ENCODE measurements at regions not wholly inside any gene's neighbourhood (a gene's known extent, or its start where the extent isn't known, plus 50 kb on each side); places are given as distances from the start of the nearest gene placed in this dataset.

DNA sequence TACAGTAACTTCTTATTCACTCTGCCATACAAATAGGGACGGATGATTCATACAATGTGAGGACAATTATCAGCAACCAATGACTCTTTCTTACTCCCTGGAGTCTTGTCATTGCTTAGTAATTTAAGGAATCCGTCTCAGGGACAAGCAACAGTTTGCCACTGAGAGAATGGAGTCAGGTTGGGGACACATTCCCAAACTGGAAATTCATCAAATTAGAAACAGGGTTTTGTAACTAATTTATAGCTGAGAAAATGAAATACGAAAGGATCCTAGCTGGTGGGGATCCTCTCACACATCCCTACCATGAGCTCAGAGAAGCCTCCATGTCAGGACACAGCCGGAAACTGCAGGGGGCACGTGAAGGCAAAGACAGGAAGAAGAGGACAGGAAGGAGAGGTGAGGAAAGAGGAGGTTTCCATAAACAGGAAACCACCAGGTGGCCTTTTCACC, 50.4 kb upstream of the KDR start:
- DNase-seq (ENCODE audit: low spot score): no peak

DNA sequence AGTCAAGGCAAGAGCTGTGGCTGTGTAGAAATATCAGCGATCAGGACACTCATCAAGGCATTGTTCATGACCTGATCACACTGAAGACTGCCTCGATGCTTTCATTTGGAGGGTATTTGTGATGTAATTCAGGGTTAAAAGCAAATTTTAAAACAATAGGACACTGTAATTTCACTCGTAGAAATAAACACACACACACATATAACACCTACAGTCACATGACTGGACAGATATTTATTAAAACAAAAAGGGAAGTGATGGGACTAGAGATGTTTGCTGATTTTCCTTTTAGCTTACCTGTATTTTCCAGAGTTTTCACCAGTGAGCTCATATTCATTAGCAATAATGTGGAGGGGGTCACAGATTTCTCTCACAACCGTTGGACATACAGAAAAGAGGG, 51.1 kb upstream of the KDR start:
- DNase-seq (ENCODE audit: low spot score): no peak

DNA sequence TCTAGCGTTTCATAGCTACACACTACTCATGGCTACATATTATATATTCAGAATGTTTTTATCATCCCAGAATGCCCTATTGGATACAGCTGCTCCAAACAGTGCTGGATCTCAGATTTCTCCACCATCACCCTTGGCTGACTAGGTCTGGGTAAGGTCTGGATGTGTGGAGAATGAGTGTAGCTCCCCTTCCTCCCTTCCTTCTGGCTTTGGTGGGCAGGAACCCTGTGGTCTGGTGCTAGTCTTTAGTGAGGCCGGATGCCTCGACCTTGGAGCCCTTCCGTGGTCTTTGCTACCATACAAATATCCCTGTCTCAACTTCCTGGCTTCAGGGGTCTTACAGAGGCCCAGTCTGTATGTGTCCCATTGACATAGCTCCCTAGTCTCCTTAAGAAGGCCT, 52.1 kb upstream of the KDR start:
- DNase-seq (ENCODE audit: low spot score): no peak

DNA sequence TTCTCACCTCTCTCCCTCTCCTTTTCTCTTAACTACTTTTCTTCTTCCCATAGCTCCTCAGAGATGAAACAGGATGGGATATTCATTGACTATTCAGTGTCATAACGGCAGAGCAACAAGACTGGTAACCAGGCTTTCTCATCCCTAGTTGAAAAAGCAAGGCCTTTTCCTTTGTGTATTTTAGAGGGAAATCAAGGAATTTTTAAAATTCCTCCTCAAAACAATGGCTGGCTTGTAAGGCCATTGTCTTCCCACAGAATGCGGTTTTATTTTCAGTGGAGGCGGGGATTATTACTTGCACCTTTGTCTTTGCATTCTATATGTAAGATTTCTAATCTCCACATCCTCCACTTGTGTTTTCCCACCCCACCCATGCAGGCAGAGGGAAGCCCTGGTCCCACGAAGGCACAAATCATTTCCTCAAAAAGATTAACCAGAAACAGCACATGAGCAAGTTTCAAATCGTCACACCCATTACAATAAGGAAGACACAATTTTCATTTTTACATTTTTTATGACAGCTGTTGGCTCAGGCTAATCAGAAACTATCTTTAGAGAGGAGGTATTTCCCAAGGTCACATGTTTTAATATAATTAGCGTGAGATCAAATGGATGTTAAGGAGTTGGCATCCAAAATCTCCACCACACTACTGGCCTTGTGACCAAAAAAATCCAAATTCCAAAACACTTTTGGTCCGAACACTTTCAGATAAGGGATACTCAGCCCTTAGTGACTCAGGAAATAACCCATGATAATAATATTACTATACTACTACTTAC, 53.0 kb upstream of the KDR start:
- DNase-seq (ENCODE audit: low spot score): no peak

DNA sequence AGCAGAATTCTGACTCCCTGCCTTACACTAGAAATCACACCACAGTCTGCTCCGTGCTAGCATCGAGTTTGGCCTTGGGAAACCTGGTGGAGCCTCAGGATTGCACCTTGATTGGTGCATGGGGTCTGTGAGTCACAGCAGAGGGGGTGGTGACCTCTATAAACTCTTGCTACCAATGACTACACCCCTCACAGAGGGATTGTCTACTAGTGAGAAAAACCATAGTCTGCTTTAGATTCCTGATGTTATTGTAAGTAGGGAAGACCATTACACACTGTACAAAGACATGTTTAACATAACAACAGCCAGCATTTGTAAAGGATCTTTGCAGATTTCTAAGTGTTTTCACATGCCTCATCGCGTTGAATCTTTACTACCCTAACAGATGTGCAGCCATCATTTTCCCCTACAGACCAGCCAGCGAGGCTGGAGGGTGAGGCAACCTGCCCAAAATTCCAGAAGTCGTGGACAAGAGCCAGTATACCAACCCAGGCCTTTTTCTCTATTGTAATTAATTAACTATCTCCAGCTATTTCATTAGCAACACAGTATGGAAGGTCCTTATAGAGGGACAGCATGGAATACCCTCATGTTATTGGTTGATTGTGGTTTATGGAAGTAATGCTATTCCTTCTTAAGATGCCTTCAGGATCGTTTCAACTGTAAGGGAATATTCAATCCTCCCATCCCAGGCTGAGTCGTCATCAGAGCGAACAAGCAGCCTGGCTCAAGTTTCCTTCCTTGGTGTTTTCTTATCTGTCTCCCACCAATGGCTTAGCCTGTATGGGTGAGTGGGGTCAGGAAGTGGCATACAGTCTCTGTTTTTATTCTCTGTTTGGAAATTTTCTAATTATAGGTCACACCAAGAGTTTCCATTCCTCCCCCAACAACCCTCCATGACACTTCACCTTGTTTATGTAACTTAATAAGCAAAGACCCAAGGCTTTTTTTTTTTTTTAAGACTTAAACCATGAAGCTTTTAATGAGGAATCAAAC, 55.9 kb upstream of the KDR start:
- DNase-seq (ENCODE audit: low spot score): peak; percentile 66

DNA sequence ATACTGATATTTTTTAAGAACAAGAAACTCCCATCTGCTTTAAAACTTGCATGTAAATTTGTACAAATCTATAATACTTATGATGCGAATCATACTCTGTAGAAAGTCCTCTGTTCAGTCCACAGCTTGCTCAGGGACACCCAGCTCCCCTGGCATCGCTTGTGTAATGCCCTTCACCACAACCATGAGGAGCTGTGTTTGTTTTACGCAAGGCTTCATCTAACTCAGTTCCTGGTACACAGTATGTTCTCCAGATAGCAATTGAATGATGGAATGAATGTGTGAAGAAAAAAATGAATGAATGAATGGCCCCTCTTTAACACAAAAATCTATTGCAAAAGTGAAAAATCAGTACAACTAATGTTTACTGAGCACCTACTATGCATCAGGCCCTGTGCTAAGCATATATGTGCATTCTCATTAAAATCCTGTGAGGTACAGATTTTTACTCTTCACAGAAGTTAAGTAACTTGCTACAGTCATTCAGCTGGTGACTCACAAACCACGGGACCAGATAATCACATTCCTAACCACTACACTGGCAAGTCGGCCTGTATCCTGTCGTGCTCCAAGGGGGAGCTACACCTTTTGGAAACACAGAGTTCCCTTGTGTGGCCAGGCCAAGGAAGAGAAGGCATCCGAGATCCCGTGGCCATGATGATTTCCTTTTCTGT, 58.7 kb upstream of the KDR start:
- DNase-seq (ENCODE audit: low spot score): peak; percentile 67

DNA sequence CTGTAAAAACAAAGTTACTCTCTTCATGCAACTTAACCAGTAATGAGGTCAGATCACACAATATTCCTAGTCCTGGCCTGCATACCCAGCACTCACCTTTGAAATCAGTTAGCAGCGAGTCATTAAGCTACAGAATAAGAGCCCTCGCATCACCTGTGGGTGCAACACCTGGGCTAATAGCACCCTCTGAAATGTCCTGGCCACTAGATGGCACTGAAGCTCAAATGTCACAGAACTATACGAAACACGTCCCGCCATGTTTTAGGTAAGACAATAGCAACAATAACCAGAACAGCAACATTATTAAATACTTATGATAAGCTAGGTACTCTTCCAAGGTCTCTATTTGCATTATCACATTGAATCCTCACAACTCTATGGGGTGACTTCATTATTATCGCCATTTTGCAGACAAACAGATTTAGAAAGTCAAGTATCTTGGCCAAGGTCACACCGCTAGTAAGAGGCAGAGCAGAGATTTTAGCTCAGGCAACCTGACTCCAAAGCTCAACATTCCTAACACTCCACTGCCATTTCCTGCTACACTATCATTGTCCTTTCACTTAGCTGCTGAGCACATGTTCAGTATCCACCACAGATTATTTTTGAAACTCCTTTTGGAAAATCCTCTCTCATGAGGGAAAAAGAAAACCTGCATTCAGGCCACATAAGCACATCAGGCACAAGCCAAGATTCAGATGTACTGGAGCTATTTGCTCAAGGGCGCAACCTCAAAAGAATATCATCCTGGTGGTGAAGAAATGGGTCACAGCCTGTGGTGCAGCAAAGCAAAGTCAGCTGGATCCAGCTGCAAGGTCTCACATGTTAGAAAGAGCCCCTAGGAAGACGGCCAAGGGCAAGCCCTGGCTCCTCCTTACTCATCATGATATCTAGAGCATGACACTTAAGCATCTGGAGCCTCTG, 59.5 kb upstream of the KDR start:
- peak; percentile 91 for DNase-seq (ENCODE audit: low spot score)

DNA sequence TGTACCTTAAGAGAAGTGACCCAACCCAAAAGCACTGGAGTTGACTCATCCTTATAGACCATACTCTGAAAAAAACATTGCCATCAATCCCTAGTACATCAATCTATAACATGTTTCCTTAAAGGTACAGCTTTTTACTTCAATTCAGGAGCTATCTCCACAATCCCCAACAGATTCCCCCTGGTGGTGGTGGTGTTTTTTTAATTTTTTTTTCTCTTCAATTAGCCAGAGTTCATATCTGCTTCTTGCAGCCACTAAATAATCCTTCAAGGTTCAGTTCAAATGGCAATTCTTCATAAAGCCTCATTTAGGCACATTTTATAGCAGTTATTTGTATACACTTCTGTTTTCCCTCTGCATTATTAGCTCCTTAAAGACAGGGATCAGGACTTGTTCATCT, 60.7 kb upstream of the KDR start:
- DNase-seq (ENCODE audit: low spot score): no peak

DNA sequence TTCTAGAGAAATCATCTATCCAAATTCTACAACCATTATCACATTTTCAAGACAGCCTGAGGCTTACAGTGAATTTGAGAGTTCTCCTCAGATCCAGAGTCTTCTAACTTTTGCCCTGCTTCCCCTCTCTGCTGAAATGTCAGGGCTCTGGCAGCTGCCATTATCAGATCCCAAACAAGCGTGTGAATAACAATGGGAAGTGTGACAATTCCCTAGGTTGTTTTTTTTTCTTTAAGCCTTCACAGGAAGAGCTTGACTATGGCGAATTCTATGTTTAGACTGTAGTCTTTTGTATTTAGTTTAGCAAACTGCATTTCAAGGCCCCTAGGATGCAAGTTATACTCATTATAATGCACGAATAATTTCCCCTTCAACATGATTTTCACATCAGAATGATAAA, 61.3 kb upstream of the KDR start:
- DNase-seq (ENCODE audit: low spot score): no peak

DNA sequence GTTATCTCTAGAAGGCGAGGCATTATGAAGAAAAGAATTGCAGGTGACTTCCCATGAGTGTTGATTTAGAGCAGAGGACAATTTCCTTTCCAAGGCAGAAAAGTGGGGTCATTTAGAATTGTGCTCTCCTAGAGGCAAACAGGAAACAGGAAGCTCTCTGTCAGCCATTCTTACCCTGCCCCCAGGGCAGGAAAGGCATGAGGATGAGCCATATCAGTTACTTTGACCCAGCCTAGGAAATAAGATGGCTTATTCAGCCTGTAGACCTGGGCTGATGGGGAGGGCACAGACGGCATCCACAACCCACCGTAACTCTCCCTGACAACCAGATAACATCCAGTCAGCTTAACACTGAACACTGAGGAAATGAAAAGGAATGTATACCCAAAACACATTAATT, 88.8 kb upstream of the KDR start:
- DNase-seq (ENCODE audit: low spot score): no peak

DNA sequence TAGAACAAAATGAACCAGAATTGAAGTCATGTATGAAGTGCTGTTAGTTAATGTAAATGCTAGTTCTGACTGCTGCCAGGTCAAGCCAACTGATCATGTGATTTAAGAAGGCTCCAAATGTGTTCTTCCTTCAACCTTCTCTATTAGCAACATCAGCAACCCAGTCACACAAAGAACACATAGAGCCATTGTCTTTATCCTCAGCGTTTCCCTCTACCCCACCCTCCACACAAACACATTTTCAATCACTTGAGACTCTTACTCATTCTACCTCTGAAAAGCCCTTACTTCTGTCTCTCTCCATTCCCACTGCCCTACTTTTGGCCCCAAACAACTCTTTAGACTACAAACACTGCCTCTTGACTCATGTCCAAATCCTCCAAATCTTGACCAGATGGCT, 89.7 kb upstream of the KDR start:
- DNase-seq (ENCODE audit: low spot score): no peak

DNA sequence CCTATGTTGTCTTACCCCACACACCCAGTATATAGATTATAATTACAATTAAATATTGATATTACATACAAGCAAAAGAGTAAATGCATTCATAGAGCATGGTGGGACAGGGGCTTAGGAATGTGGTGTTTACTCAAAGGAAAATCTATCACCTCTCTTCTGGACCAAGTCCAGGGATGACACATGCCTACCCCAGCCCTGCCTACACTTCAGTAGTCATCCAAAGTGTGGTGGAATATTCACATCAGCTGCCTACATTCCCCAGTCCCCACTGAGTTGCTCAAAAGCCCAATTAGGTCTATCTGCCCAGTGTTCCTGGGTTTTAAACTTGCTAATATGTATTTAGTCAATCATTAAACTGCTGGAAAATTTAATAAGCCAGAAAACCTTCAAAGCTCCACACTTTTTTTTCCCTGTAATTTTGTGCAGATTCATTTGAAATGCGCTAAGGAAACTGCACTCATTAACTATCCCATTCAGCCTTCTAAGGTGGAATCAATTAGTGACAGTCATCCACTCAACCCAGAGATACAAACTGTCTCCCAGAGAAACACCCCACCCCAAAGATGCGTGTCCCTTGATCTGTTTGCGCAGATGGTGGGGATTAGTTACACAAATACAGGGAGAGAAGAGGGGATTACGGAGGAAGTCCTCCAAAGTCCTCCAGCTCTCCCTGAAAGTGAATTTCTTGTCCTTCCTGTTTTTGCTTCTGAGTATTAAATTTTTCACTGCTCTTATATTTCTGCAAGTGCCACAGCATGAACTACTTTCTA, 91.7 kb upstream of the KDR start:
- DNase-seq (ENCODE audit: low spot score): peak; percentile 73

DNA sequence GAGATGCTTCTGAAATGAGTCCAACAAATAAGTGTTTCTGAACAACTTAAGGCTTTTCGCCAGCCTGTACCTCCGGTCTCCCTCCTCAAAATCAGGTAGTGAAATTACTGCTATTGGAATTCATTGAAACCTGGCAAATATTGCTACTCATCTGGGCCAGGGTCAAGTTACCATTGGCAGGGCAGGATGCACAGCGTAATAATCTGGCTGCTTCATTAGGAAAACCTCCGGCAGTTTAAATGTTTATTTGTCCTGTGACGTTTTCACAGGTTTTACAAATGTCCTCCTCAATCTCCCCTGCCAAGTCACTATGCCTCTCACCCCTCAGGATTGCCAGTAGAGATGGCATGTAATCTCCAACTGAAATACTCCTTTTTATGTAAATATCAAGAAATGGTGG, 92.6 kb upstream of the KDR start:
- DNase-seq (ENCODE audit: low spot score): no peak

DNA sequence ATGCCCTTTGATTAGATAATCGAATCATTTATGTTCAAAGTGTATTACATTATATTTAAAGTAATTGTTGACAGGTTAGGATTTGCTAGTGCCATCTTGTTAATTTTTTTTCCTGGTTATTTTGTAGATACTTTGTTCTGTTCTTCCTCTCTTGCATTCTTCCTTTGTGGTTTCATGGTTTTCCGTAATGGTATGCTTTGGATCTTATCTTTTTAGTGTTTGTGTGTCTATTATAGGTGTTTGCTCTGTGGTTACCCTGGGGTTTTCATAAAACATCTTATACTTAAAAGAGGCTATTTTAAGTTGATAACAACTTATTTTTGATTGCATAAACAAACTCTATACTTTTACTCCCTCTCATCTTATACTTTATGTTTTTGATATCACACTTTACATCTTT, 108.2 kb upstream of the SRD5A3 start:
- DNase-seq (ENCODE audit: low spot score): no peak

DNA sequence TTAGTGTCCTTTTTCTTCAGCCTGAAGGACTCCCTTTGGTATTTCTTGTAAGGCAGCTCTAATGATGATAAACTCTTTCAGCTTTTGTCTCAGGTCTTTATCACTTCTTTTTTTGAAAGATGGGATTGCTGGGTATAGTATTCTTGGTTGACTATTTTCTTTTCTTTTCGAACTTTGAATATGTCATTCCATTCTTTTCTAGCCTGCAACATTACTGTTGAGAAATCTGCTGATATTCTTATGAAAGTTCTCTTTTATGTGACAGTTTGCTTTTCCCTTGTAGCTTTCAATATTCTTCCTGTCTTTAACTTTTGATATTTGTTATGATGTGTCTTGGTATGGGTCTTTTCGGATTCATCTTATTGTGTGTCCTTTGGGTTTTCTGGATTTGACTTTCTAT, 107.6 kb upstream of the SRD5A3 start:
- no peak for DNase-seq (ENCODE audit: low spot score)

DNA sequence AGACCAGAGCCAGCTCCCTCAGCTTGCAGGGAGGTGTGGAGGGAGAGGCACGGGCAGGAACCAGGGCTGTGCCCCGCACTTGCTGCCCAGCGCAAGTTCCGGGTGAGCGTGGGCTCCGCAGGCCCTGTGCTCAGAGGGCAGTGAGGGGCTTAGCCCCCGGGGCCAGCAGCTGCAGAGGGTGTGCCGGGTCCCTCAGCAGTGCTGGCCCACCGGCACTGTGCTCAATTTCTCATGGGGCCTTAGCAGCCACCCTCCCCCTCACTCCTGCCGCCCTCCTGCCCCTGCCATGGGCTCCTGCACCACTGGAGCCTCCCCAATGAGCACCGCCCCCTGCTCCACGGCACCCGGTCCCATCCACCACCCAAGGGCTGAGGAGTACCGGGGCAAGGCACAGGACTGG, 104.6 kb upstream of the SRD5A3 start:
- DNase-seq (ENCODE audit: low spot score): no peak

DNA sequence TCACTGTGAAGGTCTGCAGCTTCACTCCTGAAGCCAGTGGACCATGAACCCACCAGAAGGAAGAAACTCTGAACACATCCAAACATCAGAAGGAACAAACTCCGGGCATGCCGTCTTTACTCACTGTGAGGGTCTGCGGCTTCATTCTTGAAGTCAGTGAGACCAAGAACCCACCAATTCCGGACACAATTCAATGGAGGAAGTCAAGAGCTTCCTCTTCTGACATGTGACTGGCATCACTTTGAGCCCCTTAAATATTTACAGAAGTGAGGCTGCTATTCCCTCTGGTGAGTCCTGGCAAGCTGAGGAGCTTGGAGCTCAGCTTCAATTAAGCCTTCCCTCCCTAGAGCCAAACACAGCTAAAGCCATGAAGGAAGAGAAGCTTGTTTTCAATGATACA, 103.5 kb upstream of the SRD5A3 start:
- no peak for DNase-seq (ENCODE audit: low spot score)

DNA sequence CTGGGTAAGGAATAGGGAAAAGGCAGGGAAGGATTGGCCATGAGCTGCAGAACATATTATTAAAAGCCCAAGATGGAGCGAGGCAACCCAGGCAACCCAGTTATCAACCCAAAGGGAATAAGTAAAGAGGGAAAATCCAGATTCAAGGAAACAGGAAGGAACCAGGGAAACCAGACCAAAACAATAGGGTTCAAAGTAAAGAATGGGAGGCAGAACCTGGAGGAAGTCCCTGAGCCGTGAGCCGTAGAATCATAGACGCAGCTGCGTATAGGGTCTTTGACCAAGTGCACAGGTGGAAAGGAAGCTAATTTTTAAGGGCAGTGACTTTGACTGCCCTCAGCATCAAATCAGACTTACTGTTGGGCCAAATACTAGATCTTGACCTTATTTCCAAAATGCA, 98.5 kb upstream of the SRD5A3 start:
- no peak for DNase-seq (ENCODE audit: low spot score)

DNA sequence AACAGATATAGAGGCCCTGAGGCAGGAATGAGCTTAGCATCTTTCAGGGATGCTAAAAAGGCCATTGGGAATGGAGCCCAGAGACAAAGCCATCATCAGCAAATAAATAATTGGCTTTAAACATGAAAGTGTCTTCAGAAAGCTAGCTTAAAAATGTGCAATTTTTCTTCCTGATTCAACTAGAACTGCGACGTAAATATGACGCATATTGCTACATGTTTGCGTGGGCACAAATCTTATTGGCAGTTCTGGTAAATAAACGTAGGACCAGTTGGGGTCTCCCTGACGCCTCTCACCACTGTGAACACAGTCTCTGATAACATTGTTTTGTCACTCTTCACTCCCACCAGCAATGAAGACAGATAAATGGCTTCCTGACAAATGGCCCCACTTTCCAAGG, 97.3 kb upstream of the SRD5A3 start:
- DNase-seq (ENCODE audit: low spot score): no peak

DNA sequence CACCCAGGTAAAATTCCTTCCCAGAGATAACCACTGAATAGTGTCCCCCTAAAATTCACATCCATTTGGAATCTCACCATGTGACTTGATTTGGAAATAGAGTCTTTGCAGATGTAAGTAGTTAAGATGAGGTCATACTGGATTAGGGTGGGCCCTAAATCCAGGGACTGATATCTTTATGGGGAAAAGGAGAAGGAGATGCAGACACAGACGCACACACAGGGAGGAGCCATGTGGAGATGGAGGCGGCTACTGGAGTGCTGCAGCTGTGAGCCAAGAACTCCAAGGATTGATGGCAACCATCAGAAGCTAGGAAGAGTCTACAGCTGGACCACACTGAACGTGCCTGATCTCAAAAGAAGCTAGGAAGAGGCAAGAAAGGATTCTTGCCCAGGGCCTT, 96.6 kb upstream of the SRD5A3 start:
- DNase-seq (ENCODE audit: low spot score): peak; percentile 62
